Liver (tissue), 3 donors: ENCODE measurements at regions not wholly inside any gene's neighbourhood (a gene's known extent, or its start where the extent isn't known, plus 50 kb on each side); places are given as distances from the start of the nearest gene placed in this dataset.

Experiments
- CTCF ChIP-seq: fragments of 150-350 bp; IDR thresholded peaks from 2 replicates; pipeline ENCODE4 v1.5.1; 2017; ENCODE audit warnings: improper control_type of control experiment, low read depth, low read length; ENCODE audit not compliant: missing input control
- EGR1 ChIP-seq, 2 donors: IDR thresholded peaks; 2 replicates each; pipeline ENCODE4 v1.6.1; 2016 to 2018; ENCODE audit warnings: antibody characterized with exemption in 2 of 2, low read depth in 2 of 2
- FOXA2 ChIP-seq: IDR thresholded peaks from 2 replicates; pipeline ENCODE4 v1.6.1; 2016; ENCODE audit warnings: antibody characterized with exemption
- GABPA ChIP-seq, 2 donors: IDR thresholded peaks in 1 of 2; conservative IDR thresholded peaks in 1 of 2; 2 replicates each; pipeline ENCODE4 v1.6.1; 2016; ENCODE audit warnings: antibody characterized with exemption in 2 of 2, mild to moderate bottlenecking in 1 of 2, moderate library complexity in 1 of 2
- JUND ChIP-seq, 2 donors: IDR thresholded peaks; 2 replicates each; pipeline ENCODE4 v1.6.1; 2016; ENCODE audit warnings: antibody characterized with exemption in 2 of 2
- RAD21 ChIP-seq, 2 donors: IDR thresholded peaks; 2 replicates each; pipeline ENCODE4 v1.6.1; 2016; ENCODE audit warnings: antibody characterized with exemption in 2 of 2, mild to moderate bottlenecking in 2 of 2
- REST ChIP-seq: IDR thresholded peaks from 2 replicates; pipeline ENCODE4 v1.6.1; 2016; ENCODE audit warnings: antibody characterized with exemption, mild to moderate bottlenecking
- RXRA ChIP-seq, 2 donors: IDR thresholded peaks; 2 replicates each; pipeline ENCODE4 v1.6.1; 2017 to 2018; ENCODE audit warnings: antibody characterized with exemption in 2 of 2, mild to moderate bottlenecking in 1 of 2
- TAF1 ChIP-seq: conservative IDR thresholded peaks from 2 replicates; pipeline ENCODE4 v1.6.1; 2016; ENCODE audit warnings: antibody characterized with exemption, mild to moderate bottlenecking
- YY1 ChIP-seq: IDR thresholded peaks from 2 replicates; pipeline ENCODE4 v1.6.1; 2016; ENCODE audit warnings: antibody characterized with exemption, mild to moderate bottlenecking
- TF ChIP-seq, protein P1 (sequence below): IDR thresholded peaks from 2 replicates; pipeline ENCODE4 v1.6.1; 2016; ENCODE audit warnings: antibody characterized with exemption
- TF ChIP-seq, protein P2 (sequence below): IDR thresholded peaks from 2 replicates; pipeline ENCODE4 v1.6.1; 2016; ENCODE audit warnings: antibody characterized with exemption
- TF ChIP-seq, protein P3 (sequence below): IDR thresholded peaks from 2 replicates; pipeline ENCODE4 v1.6.1; 2016; ENCODE audit warnings: antibody characterized with exemption
- donor health status: healthy.
- donor health status: healthy.

GRCh38 chr2:219861307-219861706 lies 233.9 kb downstream of the SLC4A3 start:
- TF ChIP-seq CTCF, result no peak
- no peak for TF ChIP-seq REST
- TF ChIP-seq, protein P1, sequence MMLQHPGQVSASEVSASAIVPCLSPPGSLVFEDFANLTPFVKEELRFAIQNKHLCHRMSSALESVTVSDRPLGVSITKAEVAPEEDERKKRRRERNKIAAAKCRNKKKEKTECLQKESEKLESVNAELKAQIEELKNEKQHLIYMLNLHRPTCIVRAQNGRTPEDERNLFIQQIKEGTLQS, result no peak
- TF ChIP-seq, protein P2, sequence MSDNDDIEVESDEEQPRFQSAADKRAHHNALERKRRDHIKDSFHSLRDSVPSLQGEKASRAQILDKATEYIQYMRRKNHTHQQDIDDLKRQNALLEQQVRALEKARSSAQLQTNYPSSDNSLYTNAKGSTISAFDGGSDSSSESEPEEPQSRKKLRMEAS, result no peak
- no peak for TF ChIP-seq TAF1
- TF ChIP-seq GABPA (IDR thresholded peaks at IDR 0.05 in 1 of 2, conservative IDR thresholded peaks at IDR 0.05 in 1 of 2), result no peak
- TF ChIP-seq, protein P3, sequence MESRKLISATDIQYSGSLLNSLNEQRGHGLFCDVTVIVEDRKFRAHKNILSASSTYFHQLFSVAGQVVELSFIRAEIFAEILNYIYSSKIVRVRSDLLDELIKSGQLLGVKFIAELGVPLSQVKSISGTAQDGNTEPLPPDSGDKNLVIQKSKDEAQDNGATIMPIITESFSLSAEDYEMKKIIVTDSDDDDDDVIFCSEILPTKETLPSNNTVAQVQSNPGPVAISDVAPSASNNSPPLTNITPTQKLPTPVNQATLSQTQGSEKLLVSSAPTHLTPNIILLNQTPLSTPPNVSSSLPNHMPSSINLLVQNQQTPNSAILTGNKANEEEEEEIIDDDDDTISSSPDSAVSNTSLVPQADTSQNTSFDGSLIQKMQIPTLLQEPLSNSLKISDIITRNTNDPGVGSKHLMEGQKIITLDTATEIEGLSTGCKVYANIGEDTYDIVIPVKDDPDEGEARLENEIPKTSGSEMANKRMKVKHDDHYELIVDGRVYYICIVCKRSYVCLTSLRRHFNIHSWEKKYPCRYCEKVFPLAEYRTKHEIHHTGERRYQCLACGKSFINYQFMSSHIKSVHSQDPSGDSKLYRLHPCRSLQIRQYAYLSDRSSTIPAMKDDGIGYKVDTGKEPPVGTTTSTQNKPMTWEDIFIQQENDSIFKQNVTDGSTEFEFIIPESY, result no peak
- no peak for TF ChIP-seq RAD21 (IDR thresholded peaks at IDR 0.05)
- no peak for TF ChIP-seq EGR1 (IDR thresholded peaks at IDR 0.05; ENCODE audit: low read depth in 2 of 2)
- TF ChIP-seq JUND (IDR thresholded peaks at IDR 0.05), result no peak
- TF ChIP-seq YY1, result no peak
- no peak for TF ChIP-seq RXRA (IDR thresholded peaks at IDR 0.05)
- no peak for TF ChIP-seq FOXA2
